ENCODE measurements at regions not wholly inside any gene's neighbourhood (a gene's known extent, or its start where the extent isn't known, plus 50 kb on each side); places are given as distances from the start of the nearest gene placed in this dataset.
"Not testable (repeated sequence)": the region's sequence is repeated elsewhere in the genome, so short reads cannot be mapped to it uniquely, and the experiment has no call there.

DNA sequence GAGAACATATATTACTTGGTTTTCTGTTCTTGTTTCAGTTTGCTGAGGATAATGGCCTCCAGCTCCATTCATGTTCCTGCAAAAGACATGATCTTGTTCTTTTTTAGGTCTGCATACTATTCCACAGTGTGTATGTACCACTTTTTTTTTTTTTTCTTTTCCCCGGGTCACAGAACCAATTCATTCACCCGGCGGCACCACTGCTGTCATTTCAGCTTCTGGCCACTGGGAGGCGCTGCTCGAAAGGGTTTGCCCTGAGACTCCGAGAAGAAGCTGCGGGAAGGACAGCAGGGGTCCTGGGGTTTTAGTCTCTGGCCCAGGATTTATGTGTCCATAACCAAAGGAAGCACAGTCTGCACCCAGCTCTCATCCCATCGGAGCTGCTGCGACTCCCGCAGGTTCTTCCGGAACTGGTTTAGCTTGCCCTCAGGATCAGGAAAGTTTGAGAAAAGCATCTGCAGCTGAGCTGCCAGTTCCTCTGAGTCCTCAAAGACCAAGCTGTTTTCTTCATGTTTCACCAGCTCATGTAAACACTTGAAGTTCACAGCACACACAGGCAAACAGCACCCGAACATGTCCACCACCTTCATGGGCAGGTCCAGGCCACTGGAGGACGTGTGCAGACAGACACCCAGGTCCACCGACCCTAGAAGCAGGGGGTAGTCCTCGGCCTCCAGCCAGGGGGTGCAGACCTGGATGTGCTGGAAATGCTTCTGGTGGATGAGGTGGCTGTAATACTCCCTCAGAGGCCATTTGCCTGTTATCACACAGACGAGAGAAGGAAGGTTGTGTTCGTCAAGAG, 76.3 kb upstream of the KCNAB1 start:
- TF ChIP-seq POLR2AphosphoS5 (IDR thresholded peaks at IDR 0.05; ENCODE audit: borderline replicate concordance, low read depth, low read length); EZH2 (IDR thresholded peaks at IDR 0.05); FOXP2 (optimal IDR thresholded peaks at IDR 0.05; ENCODE audit: control extremely low read depth, extremely low read length, insufficient read depth): not testable (repeated sequence)
